ENCODE measurements at regions not wholly inside any gene's neighbourhood (a gene's known extent, or its start where the extent isn't known, plus 50 kb on each side); places are given as distances from the start of the nearest gene placed in this dataset.

- TF ChIP-seq CTCF (IDR thresholded peaks at IDR 0.05 in 4 of 5, conservative IDR thresholded peaks at IDR 0.05 in 1 of 5) (no peak), POLR2A (IDR thresholded peaks at IDR 0.05) (no peak)
Observed at GRCh38 chr21:38628349-38628748, 130.1 kb upstream of the ERG start.
